Neural progenitor cell (in vitro differentiated cells): ENCODE measurements at regions not wholly inside any gene's neighbourhood (a gene's known extent, or its start where the extent isn't known, plus 50 kb on each side); places are given as distances from the start of the nearest gene placed in this dataset.

Source experiments
- DNase-seq: peaks from one replicate; pipeline ENCODE4 v3.0.0-alpha.2; 2016; ENCODE audit warnings: low spot score
- H2AFZ ChIP-seq: fragments of 200-600 bp; sonication (generic); replicated peaks from 2 replicates; pipeline ENCODE4 v1.6.1; 2016; ENCODE audit warnings: antibody characterized with exemption
- H3F3A ChIP-seq: fragments of 200-600 bp; sonication (generic); 2 replicates; pipeline ENCODE4 v1.6.1; 2016; ENCODE audit warnings: antibody characterized with exemption, low read depth
- H3K27ac ChIP-seq: fragments of 200-600 bp; sonication (generic); 2 replicates; pipeline ENCODE4 v1.5.1; 2016; ENCODE audit warnings: mild to moderate bottlenecking
- H3K27me3 ChIP-seq: fragments of 200-600 bp; sonication (generic); 2 replicates; pipeline ENCODE4 v1.6.1; 2016; ENCODE audit warnings: mild to moderate bottlenecking, moderate library complexity
- H3K36me3 ChIP-seq: fragments of 200-600 bp; sonication (generic); 2 replicates; pipeline ENCODE4 v1.5.1; 2016
- H3K4me1 ChIP-seq: fragments of 200-600 bp; sonication (generic); 2 replicates; pipeline ENCODE4 v1.6.1; 2016; ENCODE audit warnings: mixed run types
- H3K4me2 ChIP-seq: fragments of 200-600 bp; sonication (generic); 2 replicates; pipeline ENCODE4 v1.6.1; 2016
- H3K4me3 ChIP-seq: fragments of 200-600 bp; sonication (generic); 2 replicates; pipeline ENCODE4 v1.5.1; 2016
- H3K79me2 ChIP-seq: fragments of 200-600 bp; sonication (generic); 2 replicates; pipeline ENCODE4 v1.6.1; 2016; ENCODE audit warnings: low read depth
- H3K9ac ChIP-seq: fragments of 200-600 bp; sonication (generic); 2 replicates; pipeline ENCODE4 v1.6.1; 2016
- H3K9me3 ChIP-seq: fragments of 200-600 bp; sonication (generic); 2 replicates; pipeline ENCODE4 v1.5.1; 2016; ENCODE audit warnings: low read depth
- H4K20me1 ChIP-seq: fragments of 200-600 bp; sonication (generic); 2 replicates; pipeline ENCODE4 v1.6.1; 2016; ENCODE audit warnings: low read depth
- H3K27ac Mint-ChIP-seq: 3 replicates; pipeline ENCODE4 v1.8.0; 2021; ENCODE audit warnings: mixed read lengths
- H3K27me3 Mint-ChIP-seq: 2 replicates; pipeline ENCODE4 v1.8.0; 2022; ENCODE audit warnings: low read depth, mild to moderate bottlenecking, inconsistent platforms, moderate library complexity, mixed read lengths; ENCODE audit not compliant: insufficient read depth
- H3K36me3 Mint-ChIP-seq: 3 replicates; pipeline ENCODE4 v1.8.0; 2021; ENCODE audit warnings: mixed read lengths
- H3K4me1 Mint-ChIP-seq: 3 replicates; pipeline ENCODE4 v1.8.0; 2021; ENCODE audit warnings: mixed read lengths
- H3K4me3 Mint-ChIP-seq: 3 replicates; pipeline ENCODE4 v1.8.0; 2021; ENCODE audit warnings: mild to moderate bottlenecking, moderate library complexity, mixed read lengths
- H3K9me3 Mint-ChIP-seq: 3 replicates; pipeline ENCODE4 v1.8.0; 2020; ENCODE audit warnings: mixed read lengths
- CTCF ChIP-seq: fragments of 200-600 bp; sonication (generic); IDR thresholded peaks from 2 replicates; pipeline ENCODE4 v1.5.1; 2017; ENCODE audit warnings: antibody characterized with exemption, mild to moderate bottlenecking
- EZH2 ChIP-seq: fragments of 200-600 bp; sonication (generic); IDR thresholded peaks from 2 replicates; pipeline ENCODE4 v1.6.1; 2017; ENCODE audit warnings: antibody characterized with exemption, mild to moderate bottlenecking, moderate library complexity
- EZH2phosphoT487 ChIP-seq: fragments of 200-600 bp; sonication (generic); IDR thresholded peaks from 2 replicates; pipeline ENCODE4 v1.6.1; 2017; ENCODE audit warnings: antibody characterized with exemption

DNA sequence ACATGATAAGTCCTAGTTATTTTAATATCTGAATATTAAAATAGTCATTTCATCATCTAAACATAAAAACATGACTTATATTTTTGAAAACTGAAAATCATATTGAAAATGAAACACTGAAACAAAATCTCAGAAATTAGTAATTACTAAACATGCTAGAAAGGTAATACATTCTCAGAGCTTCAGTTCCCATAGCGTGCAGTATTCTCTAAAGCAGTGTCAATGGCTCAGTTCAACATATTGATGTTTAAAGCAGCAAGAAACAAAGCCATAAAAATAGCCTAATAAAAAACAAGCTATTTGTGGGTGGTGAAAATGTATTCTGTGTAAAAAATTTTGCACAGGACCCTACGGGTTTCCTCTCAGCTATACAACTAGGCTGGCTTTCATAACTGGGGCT is 1337.4 kb downstream of the FSCB start:
- Mint-ChIP-seq H3K4me1 (no peaks in the 10 kb centered on the region), H3K27me3 (no peaks in the 10 kb centered on the region), H3K27ac (no peak overlapping the region), H3K4me3 (no peak overlapping the region), H3K36me3 (no peaks in the 10 kb centered on the region), H3K9me3 (no peaks in the 10 kb centered on the region)
- Histone ChIP-seq H3K9me3 (no peaks in the 10 kb centered on the region), H3K4me2 (no peak overlapping the region), H4K20me1 (no peaks in the 10 kb centered on the region), H3K27me3 (no peaks in the 10 kb centered on the region), H2AFZ (no peak overlapping the region), H3K79me2 (no peaks in the 10 kb centered on the region), H3K36me3 (no peaks in the 10 kb centered on the region), H3K27ac (no peak overlapping the region), H3K4me3 (no peak overlapping the region), H3K9ac (no peak overlapping the region), H3F3A (no peaks in the 10 kb centered on the region), H3K4me1 (no peaks in the 10 kb centered on the region)
- TF ChIP-seq EZH2 (no peak), EZH2phosphoT487 (no peak), CTCF (no peak)
- no peak for DNase-seq

GRCh38 chr14:43168371-43168925 is 1338.6 kb downstream of the FSCB start:
- H4K20me1 ChIP-seq = no peaks in the 10 kb centered on the region
- no peaks in the 10 kb centered on the region for H3K9me3 ChIP-seq
- H3K79me2 ChIP-seq = no peaks in the 10 kb centered on the region
- H3K4me2 ChIP-seq = no peak overlapping the region
- Mint-ChIP-seq H3K9me3 (no peaks in the 10 kb centered on the region), H3K36me3 (no peaks in the 10 kb centered on the region), H3K27me3 (no peaks in the 10 kb centered on the region), H3K4me3 (no peak overlapping the region), H3K4me1 (no peaks in the 10 kb centered on the region), H3K27ac (no peak overlapping the region)
- DNase-seq = no peak
- H3F3A ChIP-seq = no peaks in the 10 kb centered on the region
- no peaks in the 10 kb centered on the region for H3K4me1 ChIP-seq
- no peaks in the 10 kb centered on the region for H3K27me3 ChIP-seq
- no peak overlapping the region for H3K4me3 ChIP-seq
- H2AFZ ChIP-seq = no peak overlapping the region
- no peak overlapping the region for H3K27ac ChIP-seq
- no peak overlapping the region for H3K9ac ChIP-seq
- H3K36me3 ChIP-seq = no peaks in the 10 kb centered on the region
- no peak for TF ChIP-seq EZH2phosphoT487
- TF ChIP-seq CTCF = no peak
- no peak for TF ChIP-seq EZH2

DNA sequence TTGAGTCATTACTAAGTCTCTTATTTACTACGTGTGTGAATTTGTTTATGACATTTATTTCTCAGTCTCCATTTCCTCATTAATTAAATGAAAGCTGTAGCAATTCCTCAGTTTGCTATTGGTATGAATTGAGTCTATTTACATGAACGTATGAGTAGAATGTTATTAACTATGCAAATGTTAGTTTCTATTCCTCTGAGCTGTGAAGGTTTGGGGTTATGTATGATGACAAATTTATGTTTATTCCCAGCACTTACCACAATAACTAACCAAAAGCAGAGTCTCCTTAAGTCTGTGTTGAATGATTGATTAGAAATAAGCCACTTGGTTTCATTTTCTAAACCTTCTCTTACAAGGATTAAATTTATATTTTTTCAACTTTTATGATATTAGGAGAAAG is 1340.9 kb downstream of the FSCB start:
- H3K4me3 Mint-ChIP-seq = no peak overlapping the region
- H2AFZ ChIP-seq = no peak overlapping the region
- no peaks in the 10 kb centered on the region for H3K79me2 ChIP-seq
- TF ChIP-seq CTCF (no peak), EZH2 (no peak), EZH2phosphoT487 (no peak)
- no peaks in the 10 kb centered on the region for H3K4me1 ChIP-seq
- no peaks in the 10 kb centered on the region for H3K27me3 ChIP-seq
- DNase-seq = no peak
- no peaks in the 10 kb centered on the region for H3K9me3 Mint-ChIP-seq
- no peak overlapping the region for H3K4me3 ChIP-seq
- no peak overlapping the region for H3K27ac ChIP-seq
- H3K4me2 ChIP-seq = no peak overlapping the region
- no peaks in the 10 kb centered on the region for H4K20me1 ChIP-seq
- H3K9ac ChIP-seq = no peak overlapping the region
- no peaks in the 10 kb centered on the region for H3K36me3 Mint-ChIP-seq
- H3K4me1 Mint-ChIP-seq = no peaks in the 10 kb centered on the region
- no peaks in the 10 kb centered on the region for H3K27me3 Mint-ChIP-seq
- H3F3A ChIP-seq = no peaks in the 10 kb centered on the region
- no peaks in the 10 kb centered on the region for H3K36me3 ChIP-seq
- no peak overlapping the region for H3K27ac Mint-ChIP-seq
- H3K9me3 ChIP-seq = no peaks in the 10 kb centered on the region
